WTC11 (cell line): ENCODE measurements at regions not wholly inside any gene's neighbourhood (a gene's known extent, or its start where the extent isn't known, plus 50 kb on each side); places are given as distances from the start of the nearest gene placed in this dataset.

ENCODE experiments used
- ATAC-seq: fragments of 200-7000 bp; cut with Tn5 transposase; 2 replicates; pipeline ENCODE4 v1.10.0; 2021; ENCODE audit warnings: mild to moderate bottlenecking, moderate library complexity
- CTCF ChIA-PET: fragments of 300-600 bp; sonication (Branson Sonifier 250); formaldehyde crosslinking; loops from one replicate; lab custom pipeline; 2021; ENCODE audit warnings: antibody characterized with exemption; lab: Charles Lee
- POLR2A ChIA-PET: fragments of 350-600 bp; sonication (Branson Sonifier 250); formaldehyde crosslinking; loops from one replicate; lab custom pipeline; 2021; ENCODE audit warnings: antibody characterized with exemption; lab: Charles Lee
- DNase-seq: peaks from one replicate; pipeline ENCODE4 v3.0.0; 2021; ENCODE audit warnings: low spot score
- H3K27ac Mint-ChIP-seq: 2 replicates; pipeline ENCODE4 v1.8.0; 2021; ENCODE audit warnings: mixed read lengths
- H3K27me3 Mint-ChIP-seq: 2 replicates; pipeline ENCODE4 v1.8.0; 2021; ENCODE audit warnings: low read depth, mild to moderate bottlenecking, moderate library complexity, mixed read lengths
- H3K36me3 Mint-ChIP-seq: 2 replicates; pipeline ENCODE4 v1.8.0; 2021; ENCODE audit warnings: mixed read lengths
- H3K4me1 Mint-ChIP-seq: 2 replicates; pipeline ENCODE4 v1.8.0; 2022; ENCODE audit warnings: mixed read lengths
- H3K4me3 Mint-ChIP-seq: 2 replicates; pipeline ENCODE4 v1.8.0; 2021; ENCODE audit warnings: mild to moderate bottlenecking, moderate library complexity, mixed read lengths
- H3K9me3 Mint-ChIP-seq: 2 replicates; pipeline ENCODE4 v1.8.0; 2021; ENCODE audit warnings: mixed read lengths
- CBFB ChIP-seq: sonication (generic); formaldehyde crosslinking; IDR thresholded peaks from 2 replicates; pipeline ENCODE4 v1.8.1; 2022; ENCODE audit warnings: mild to moderate bottlenecking, low read depth, missing genetic modification reagents
- CREM ChIP-seq: sonication (generic); formaldehyde crosslinking; IDR thresholded peaks from 2 replicates; pipeline ENCODE4 v1.8.1; 2022; ENCODE audit warnings: mild to moderate bottlenecking, missing genetic modification reagents, moderate library complexity
- E2F4 ChIP-seq: sonication (generic); formaldehyde crosslinking; IDR thresholded peaks from 2 replicates; pipeline ENCODE4 v1.8.1; 2022; ENCODE audit warnings: low read depth, mild to moderate bottlenecking, moderate library complexity, missing genetic modification reagents, borderline replicate concordance
- ELF4 ChIP-seq: sonication (generic); formaldehyde crosslinking; IDR thresholded peaks from 2 replicates; pipeline ENCODE4 v1.8.1; 2022; ENCODE audit warnings: low read depth, mild to moderate bottlenecking, moderate library complexity, missing genetic modification reagents
- EMX1 ChIP-seq: fragments of 250-450 bp; sonication (Bioruptor Pico); IDR thresholded peaks from 2 replicates; pipeline ENCODE4 v1.8.0; 2021; ENCODE audit warnings: mild to moderate bottlenecking
- GABPB1 ChIP-seq: sonication (generic); formaldehyde crosslinking; IDR thresholded peaks from 2 replicates; pipeline ENCODE4 v1.8.1; 2023; ENCODE audit warnings: mild to moderate bottlenecking, missing genetic modification reagents
- GTF2I ChIP-seq: fragments of 250-450 bp; sonication (Bioruptor Pico); conservative IDR thresholded peaks from 2 replicates; pipeline ENCODE4 v1.4.0; 2021; ENCODE audit warnings: mild to moderate bottlenecking
- NFATC4 ChIP-seq: fragments of 250-450 bp; sonication (Bioruptor Pico); IDR thresholded peaks from 2 replicates; pipeline ENCODE4 v1.9.0; 2021; ENCODE audit warnings: mild to moderate bottlenecking
- NFYB ChIP-seq: sonication (generic); formaldehyde crosslinking; conservative IDR thresholded peaks from 2 replicates; pipeline ENCODE4 v1.8.0; 2022; ENCODE audit warnings: low read depth, missing genetic modification reagents
- NR2C2 ChIP-seq: sonication (generic); formaldehyde crosslinking; IDR thresholded peaks from 2 replicates; pipeline ENCODE4 v1.8.0; 2022; ENCODE audit warnings: mild to moderate bottlenecking, missing genetic modification reagents
- PRRX2 ChIP-seq: fragments of 250-450 bp; sonication (Bioruptor Pico); IDR thresholded peaks from 2 replicates; pipeline ENCODE4 v1.8.0; 2021; ENCODE audit warnings: mild to moderate bottlenecking
- RELA ChIP-seq: sonication (generic); formaldehyde crosslinking; IDR thresholded peaks from 2 replicates; pipeline ENCODE4 v1.8.1; 2022; ENCODE audit warnings: missing genetic modification reagents, mild to moderate bottlenecking, borderline replicate concordance
- SMAD3 ChIP-seq: sonication (generic); formaldehyde crosslinking; IDR thresholded peaks from 2 replicates; pipeline ENCODE4 v1.8.0; 2022; ENCODE audit warnings: missing genetic modification reagents, mild to moderate bottlenecking, borderline replicate concordance
- SOX15 ChIP-seq: fragments of 250-450 bp; sonication (Bioruptor Pico); IDR thresholded peaks from 2 replicates; pipeline ENCODE4 v1.9.0; 2021; ENCODE audit warnings: mild to moderate bottlenecking
- TEAD1 ChIP-seq: sonication (generic); formaldehyde crosslinking; IDR thresholded peaks from 2 replicates; pipeline ENCODE4 v1.8.0; 2022; ENCODE audit warnings: mild to moderate bottlenecking, missing genetic modification reagents
- ZBTB21 ChIP-seq: sonication (generic); formaldehyde crosslinking; IDR thresholded peaks from 2 replicates; pipeline ENCODE4 v1.8.1; 2023; ENCODE audit warnings: mild to moderate bottlenecking, missing genetic modification reagents, borderline replicate concordance
- ZBTB43 ChIP-seq: sonication (generic); formaldehyde crosslinking; IDR thresholded peaks from 2 replicates; pipeline ENCODE4 v1.8.1; 2023; ENCODE audit warnings: mild to moderate bottlenecking, missing genetic modification reagents
- ZNF121 ChIP-seq: sonication (generic); formaldehyde crosslinking; IDR thresholded peaks from 2 replicates; pipeline ENCODE4 v1.8.0; 2023; ENCODE audit warnings: missing genetic modification reagents
- ZNF219 ChIP-seq: sonication (generic); formaldehyde crosslinking; IDR thresholded peaks from 2 replicates; pipeline ENCODE4 v1.8.0; 2023; ENCODE audit warnings: missing genetic modification reagents, mild to moderate bottlenecking, borderline replicate concordance
- ZNF232 ChIP-seq: sonication (generic); formaldehyde crosslinking; IDR thresholded peaks from 2 replicates; pipeline ENCODE4 v1.8.0; 2022; ENCODE audit warnings: mild to moderate bottlenecking, missing genetic modification reagents
- ZNF416 ChIP-seq: fragments of 250-450 bp; sonication (Bioruptor Pico); IDR thresholded peaks from 2 replicates; pipeline ENCODE4 v1.9.0; 2021; ENCODE audit warnings: mild to moderate bottlenecking, inconsistent platforms
- ZNF425 ChIP-seq: fragments of 250-450 bp; sonication (Bioruptor Pico); conservative IDR thresholded peaks from 2 replicates; pipeline ENCODE4 v1.9.0; 2021; ENCODE audit warnings: mild to moderate bottlenecking
- ZNF532 ChIP-seq: fragments of 250-450 bp; sonication (Bioruptor Pico); IDR thresholded peaks from 2 replicates; pipeline ENCODE4 v1.9.0; 2021; ENCODE audit warnings: mild to moderate bottlenecking, borderline replicate concordance
- TF ChIP-seq, protein P1 (sequence below): fragments of 250-450 bp; sonication (Bioruptor Pico); IDR thresholded peaks from 2 replicates; pipeline ENCODE4 v1.9.0; 2021; ENCODE audit warnings: mild to moderate bottlenecking
- TF ChIP-seq, protein P2 (sequence below): sonication (generic); formaldehyde crosslinking; conservative IDR thresholded peaks from 2 replicates; pipeline ENCODE4 v1.8.1; 2022; ENCODE audit warnings: mild to moderate bottlenecking, missing genetic modification reagents
- TF ChIP-seq, protein P3 (sequence below): sonication (generic); formaldehyde crosslinking; IDR thresholded peaks from 2 replicates; pipeline ENCODE4 v1.8.1; 2023; ENCODE audit warnings: mild to moderate bottlenecking, missing genetic modification reagents

DNA sequence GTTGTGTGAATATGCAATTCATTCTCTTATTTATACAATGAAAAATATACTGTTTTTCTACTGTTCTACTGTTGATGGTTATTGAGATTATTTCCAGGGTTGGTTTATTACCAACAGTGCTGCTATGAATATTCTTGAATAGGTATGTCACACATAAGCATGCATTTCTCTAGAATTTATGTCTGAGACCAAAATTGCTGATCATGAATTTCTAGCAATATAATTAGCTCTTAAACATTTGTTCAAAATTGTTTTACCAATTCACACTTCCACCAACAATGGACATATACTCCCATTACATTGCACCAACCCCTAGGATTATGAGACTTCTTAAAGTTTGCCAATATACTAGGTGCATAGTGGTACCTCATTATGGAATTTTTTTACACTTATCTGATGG lies 164.1 kb upstream of the KCNQ5 start:
- Mint-ChIP-seq H3K4me3 (no peak overlapping the region), H3K36me3 (no peaks in the 10 kb centered on the region), H3K9me3 (no peaks in the 10 kb centered on the region), H3K27ac (no peak overlapping the region), H3K27me3 (no peaks in the 10 kb centered on the region), H3K4me1 (no peaks in the 10 kb centered on the region)
- ChIA-PET CTCF (no interaction called here), POLR2A (no interaction called here)
- no peak for TF ChIP-seq ZNF416
- TF ChIP-seq, protein P1, sequence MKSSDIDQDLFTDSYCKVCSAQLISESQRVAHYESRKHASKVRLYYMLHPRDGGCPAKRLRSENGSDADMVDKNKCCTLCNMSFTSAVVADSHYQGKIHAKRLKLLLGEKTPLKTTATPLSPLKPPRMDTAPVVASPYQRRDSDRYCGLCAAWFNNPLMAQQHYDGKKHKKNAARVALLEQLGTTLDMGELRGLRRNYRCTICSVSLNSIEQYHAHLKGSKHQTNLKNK (CRISPR knock-in tag): no peak
- no peak for TF ChIP-seq ZBTB43 (CRISPR knock-in tag)
- no peak for TF ChIP-seq ZBTB21
- TF ChIP-seq GTF2I (CRISPR knock-in tag): no peak
- TF ChIP-seq CBFB (CRISPR knock-in tag): no peak
- TF ChIP-seq PRRX2 (CRISPR knock-in tag): no peak
- TF ChIP-seq RELA (CRISPR knock-in tag): no peak
- TF ChIP-seq EMX1 (CRISPR knock-in tag): no peak
- TF ChIP-seq ZNF121 (CRISPR knock-in tag): no peak
- no peak for TF ChIP-seq ZNF219
- DNase-seq (no peak), ATAC-seq (no peak)

DNA sequence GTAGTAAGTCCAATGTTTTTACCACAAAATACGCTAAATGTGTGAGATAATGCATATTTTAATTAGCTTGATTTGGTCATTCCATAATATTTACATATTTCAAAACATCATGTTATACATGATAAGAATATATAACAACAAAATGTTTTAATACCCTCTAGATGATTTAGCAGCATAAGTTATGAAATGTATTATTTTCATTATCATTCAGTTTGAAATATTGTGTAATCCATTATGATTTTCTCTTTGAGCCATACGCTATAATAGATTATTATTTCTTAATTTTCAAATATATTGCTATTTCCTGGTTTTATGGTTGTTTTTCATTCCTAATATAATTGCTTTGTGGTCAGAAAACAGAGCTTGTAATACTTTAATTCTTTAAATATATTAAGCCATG lies 163.3 kb upstream of the KCNQ5 start:
- POLR2A ChIA-PET: no interaction called here
- CTCF ChIA-PET: no interaction called here

More for the DNA sequence above, 163.3 kb upstream of the KCNQ5 start:
- H3K27ac Mint-ChIP-seq: no peak overlapping the region
- H3K4me1 Mint-ChIP-seq: no peaks in the 10 kb centered on the region
- H3K36me3 Mint-ChIP-seq: no peaks in the 10 kb centered on the region
- DNase-seq: no peak
- TF ChIP-seq ZNF425 (CRISPR knock-in tag): no peak
- TF ChIP-seq SMAD3 (CRISPR knock-in tag): no peak
- TF ChIP-seq NFATC4: no peak
- no peak for TF ChIP-seq CREM
- TF ChIP-seq RELA (CRISPR knock-in tag): no peak
- TF ChIP-seq GABPB1 (CRISPR knock-in tag): no peak
- TF ChIP-seq NFYB: no peak
- no peak for TF ChIP-seq ZNF532 (CRISPR knock-in tag)
- TF ChIP-seq E2F4: no peak
- no peak for TF ChIP-seq NR2C2 (CRISPR knock-in tag)
- TF ChIP-seq ELF4 (CRISPR knock-in tag): no peak
- TF ChIP-seq TEAD1 (CRISPR knock-in tag): no peak
- no peak for TF ChIP-seq ZNF232
- TF ChIP-seq, protein P2, sequence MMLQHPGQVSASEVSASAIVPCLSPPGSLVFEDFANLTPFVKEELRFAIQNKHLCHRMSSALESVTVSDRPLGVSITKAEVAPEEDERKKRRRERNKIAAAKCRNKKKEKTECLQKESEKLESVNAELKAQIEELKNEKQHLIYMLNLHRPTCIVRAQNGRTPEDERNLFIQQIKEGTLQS (CRISPR knock-in tag): no peak
- no peak for TF ChIP-seq SOX15 (CRISPR knock-in tag)
- TF ChIP-seq, protein P3, sequence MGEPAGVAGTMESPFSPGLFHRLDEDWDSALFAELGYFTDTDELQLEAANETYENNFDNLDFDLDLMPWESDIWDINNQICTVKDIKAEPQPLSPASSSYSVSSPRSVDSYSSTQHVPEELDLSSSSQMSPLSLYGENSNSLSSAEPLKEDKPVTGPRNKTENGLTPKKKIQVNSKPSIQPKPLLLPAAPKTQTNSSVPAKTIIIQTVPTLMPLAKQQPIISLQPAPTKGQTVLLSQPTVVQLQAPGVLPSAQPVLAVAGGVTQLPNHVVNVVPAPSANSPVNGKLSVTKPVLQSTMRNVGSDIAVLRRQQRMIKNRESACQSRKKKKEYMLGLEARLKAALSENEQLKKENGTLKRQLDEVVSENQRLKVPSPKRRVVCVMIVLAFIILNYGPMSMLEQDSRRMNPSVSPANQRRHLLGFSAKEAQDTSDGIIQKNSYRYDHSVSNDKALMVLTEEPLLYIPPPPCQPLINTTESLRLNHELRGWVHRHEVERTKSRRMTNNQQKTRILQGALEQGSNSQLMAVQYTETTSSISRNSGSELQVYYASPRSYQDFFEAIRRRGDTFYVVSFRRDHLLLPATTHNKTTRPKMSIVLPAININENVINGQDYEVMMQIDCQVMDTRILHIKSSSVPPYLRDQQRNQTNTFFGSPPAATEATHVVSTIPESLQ: no peak
- no peak for ATAC-seq
- no peaks in the 10 kb centered on the region for H3K9me3 Mint-ChIP-seq
- no peaks in the 10 kb centered on the region for H3K27me3 Mint-ChIP-seq
- H3K4me3 Mint-ChIP-seq: no peak overlapping the region
